Breast epithelium (tissue), 4 donors: ENCODE measurements at regions not wholly inside any gene's neighbourhood (a gene's known extent, or its start where the extent isn't known, plus 50 kb on each side); places are given as distances from the start of the nearest gene placed in this dataset.
A peak's percentile ranks its signal among the peaks of the same experiment; 100 is the strongest.

Experiments
- DNase-seq, 2 donors: peaks; one replicate each; pipeline ENCODE4 v3.0.0-alpha.2; 2019; ENCODE audit warnings: low spot score in 2 of 2
- H3K27ac ChIP-seq, 2 donors: fragments of 200-600 bp; sonication (generic) in 1 of 2; one replicate each; pipeline ENCODE4 v1.5.1; 2016 to 2019; ENCODE audit warnings: mild to moderate bottlenecking in 1 of 2
- H3K27me3 ChIP-seq, 2 donors: fragments of 200-600 bp; sonication (generic) in 1 of 2; one replicate each; pipeline versions ENCODE4 v1.5.1 to v1.6.0; 2017 to 2019; ENCODE audit warnings: control low read depth in 1 of 2, mild to moderate bottlenecking in 1 of 2
- H3K36me3 ChIP-seq: fragments of 200-600 bp; one replicate; pipeline ENCODE4 v1.5.1; 2019
- H3K4me1 ChIP-seq, 2 donors: fragments of 200-600 bp; sonication (generic); one replicate each; pipeline ENCODE4 v1.5.1; 2016 to 2019; ENCODE audit warnings: control low read depth in 1 of 2
- H3K4me3 ChIP-seq, 3 donors: fragments of 200-600 bp; sonication (generic); 1 replicate in 2 of 3; 2 replicates in 1 of 3; pipeline ENCODE4 v1.5.1; 2016 to 2019; ENCODE audit warnings: mild to moderate bottlenecking in 3 of 3, moderate library complexity in 2 of 3
- H3K9me3 ChIP-seq, 2 donors: fragments of 200-600 bp; sonication (generic) in 1 of 2; one replicate each; pipeline ENCODE4 v1.5.1; 2016 to 2019; ENCODE audit warnings: control low read depth in 1 of 2
- CTCF ChIP-seq, 3 donors: fragments of 450-650 bp; IDR thresholded peaks; one replicate each; pipeline ENCODE4 v1.5.1; 2016 to 2017; ENCODE audit warnings: antibody characterized with exemption in 3 of 3, mild to moderate bottlenecking in 3 of 3, moderate library complexity in 3 of 3
- POLR2A ChIP-seq: fragments of 450-650 bp; IDR thresholded peaks from one replicate; pipeline ENCODE4 v1.6.1; 2016; ENCODE audit warnings: antibody characterized with exemption, mild to moderate bottlenecking, moderate library complexity
- POLR2AphosphoS5 ChIP-seq, 3 donors: sonication (generic); formaldehyde crosslinking; IDR thresholded peaks; one replicate each; pipeline ENCODE4 v1.6.1; 2017; ENCODE audit warnings: antibody characterized with exemption in 3 of 3
- intact Hi-C: fragments of 100-400 bp; cut with DNase I; formaldehyde crosslinking; loops from one replicate; pipeline ENCODE4 v1.15.1; 2023; ENCODE audit warnings: low total_unique reads

DNA sequence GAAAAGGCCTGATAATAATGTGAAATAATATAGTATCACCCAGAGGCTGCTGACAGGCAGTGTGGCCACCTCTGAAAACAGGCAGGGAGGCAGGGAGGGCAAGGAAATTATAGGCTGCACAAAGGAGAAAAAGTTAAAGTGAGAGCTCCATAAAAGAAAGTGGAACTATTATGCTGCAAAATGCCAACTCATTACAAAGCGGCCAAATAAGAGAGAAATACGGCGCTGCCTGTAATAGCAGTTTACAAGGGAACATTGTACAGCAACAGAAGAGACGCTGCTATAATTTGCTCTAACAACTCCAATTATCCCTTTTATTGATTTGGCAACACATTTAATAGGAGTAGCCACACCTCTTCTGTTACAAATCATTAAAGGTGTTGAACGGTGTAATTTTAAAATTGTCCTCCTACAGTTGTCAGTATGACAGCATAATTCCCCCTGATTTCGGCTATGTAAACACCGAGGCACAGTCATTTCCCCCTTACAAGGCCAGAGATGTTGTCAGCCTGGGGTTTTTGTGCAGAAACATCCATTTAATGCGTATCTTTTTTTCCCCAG, 120.3 kb downstream of the MRM1 start:
- Histone ChIP-seq H3K4me1 (no peaks in the 10 kb centered on the region), H3K4me3 (peak overlapping the region; percentile 41 to 69 (median 54)), H3K36me3 (no peaks in the 10 kb centered on the region), H3K27me3 (no peaks in the 10 kb centered on the region), H3K27ac (no peak overlapping the region), H3K9me3 (no peaks in the 10 kb centered on the region)
- intact Hi-C loops, result no loop called here
- TF ChIP-seq POLR2AphosphoS5 (IDR thresholded peaks at IDR 0.05) (no peak), POLR2A (no peak), CTCF (IDR thresholded peaks at IDR 0.05) (no peak)
- DNase-seq, result no peak

DNA sequence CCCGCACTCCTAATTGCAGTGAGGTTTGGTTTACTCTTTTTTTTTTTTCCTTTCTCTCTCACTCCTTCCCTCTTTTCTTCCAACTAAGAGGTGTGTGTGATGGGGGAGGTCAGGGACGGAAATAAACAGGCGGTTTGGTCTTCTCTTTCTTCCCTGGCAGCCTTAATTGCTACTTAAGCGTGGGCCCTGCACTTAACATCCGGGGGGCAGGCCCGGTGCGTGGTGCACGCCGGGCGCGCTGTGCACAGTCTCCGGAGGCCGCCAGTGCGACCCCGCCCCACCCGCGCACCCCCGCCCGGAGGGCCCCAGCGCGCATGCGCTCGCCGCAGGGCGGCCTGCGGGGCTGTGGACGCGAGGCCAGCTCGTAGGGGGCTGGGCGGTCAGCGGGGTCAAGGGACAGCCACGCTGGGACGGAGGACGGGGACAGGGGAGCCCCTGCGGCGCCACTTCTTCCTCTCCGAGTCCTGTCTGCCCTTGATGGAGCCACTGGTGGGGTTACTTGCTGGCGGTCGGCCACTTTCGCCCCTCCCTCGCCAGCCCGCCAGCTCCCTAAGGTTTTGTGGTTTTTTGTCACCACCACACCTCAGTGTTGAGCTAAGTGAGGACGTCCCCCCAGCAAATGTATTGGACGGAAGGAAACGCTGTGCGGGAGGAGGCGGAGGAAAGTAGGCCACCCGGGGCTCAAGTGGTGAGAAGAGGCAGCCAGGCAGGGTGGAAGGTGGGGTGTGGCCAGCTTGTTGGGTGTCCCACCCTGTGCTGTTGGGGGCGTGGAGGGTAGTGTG, 120.9 kb downstream of the MRM1 start:
- Histone ChIP-seq H3K36me3 (no peaks in the 10 kb centered on the region), H3K4me1 (no peaks in the 10 kb centered on the region), H3K27me3 (peaks cover 0 to 5% of the 10 kb centered on the region in 2 donors), H3K4me3 (peak overlapping the region; percentile 41 to 69 (median 54)), H3K9me3 (no peaks in the 10 kb centered on the region), H3K27ac (peak overlapping the region in 1 of 2 donors; percentile 13)
- TF ChIP-seq POLR2AphosphoS5 (IDR thresholded peaks at IDR 0.05) (no peak), POLR2A (no peak), CTCF (IDR thresholded peaks at IDR 0.05) (no peak)
- intact Hi-C loops, result no loop called here
- no peak for DNase-seq

DNA sequence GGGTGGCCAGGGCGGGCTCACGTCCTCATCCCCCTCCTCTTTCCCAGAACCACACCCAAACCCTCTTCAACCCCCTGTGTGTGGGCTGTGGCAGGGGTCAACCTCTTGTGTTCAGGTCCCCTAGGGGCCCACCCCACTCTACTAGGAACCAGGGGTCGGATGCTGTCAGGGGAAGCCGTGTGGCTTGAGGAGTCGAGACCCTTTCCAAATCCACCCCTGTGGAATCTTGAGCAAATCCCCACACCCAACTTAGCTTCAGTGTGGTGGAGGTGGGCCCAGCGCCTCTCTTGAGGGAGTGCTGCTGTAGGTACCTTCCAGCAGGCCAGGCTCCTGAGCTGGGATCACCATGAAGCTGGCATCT, 121.5 kb downstream of the MRM1 start:
- TF ChIP-seq POLR2AphosphoS5 (IDR thresholded peaks at IDR 0.05), result no peak
- Histone ChIP-seq H3K9me3 (no peaks in the 10 kb centered on the region), H3K27me3 (peaks cover 0 to 9% of the 10 kb centered on the region in 2 donors), H3K27ac (peak overlapping the region in 1 of 2 donors; percentile 13), H3K4me1 (no peaks in the 10 kb centered on the region), H3K36me3 (no peaks in the 10 kb centered on the region), H3K4me3 (peak overlapping the region in 2 of 3 donors; percentile 54 to 69)
- no peak for DNase-seq
- intact Hi-C loops, result no loop called here

- Histone ChIP-seq H3K36me3 (no peaks in the 10 kb centered on the region), H3K27me3 (peaks cover 0 to 10% of the 10 kb centered on the region in 2 donors)
- DNase-seq, result no peak
Measured at GRCh38 chr17:36723459-36724025, 122.2 kb downstream of the MRM1 start.

GRCh38 chr17:36726199-36726598, 124.8 kb downstream of the MRM1 start:
- Histone ChIP-seq H3K36me3 (no peaks in the 10 kb centered on the region), H3K27me3 (peaks cover 0 to 28% of the 10 kb centered on the region in 2 donors), H3K4me1 (no peaks in the 10 kb centered on the region), H3K9me3 (no peaks in the 10 kb centered on the region), H3K27ac (no peak overlapping the region), H3K4me3 (no peak overlapping the region)
- intact Hi-C loops, result no loop called here
- TF ChIP-seq POLR2AphosphoS5 (IDR thresholded peaks at IDR 0.05) (no peak), CTCF (IDR thresholded peaks at IDR 0.05) (no peak), POLR2A (no peak)
- no peak for DNase-seq

More at GRCh38 chr17:36723459-36724025, 122.2 kb downstream of the MRM1 start:
- Histone ChIP-seq H3K9me3 (no peaks in the 10 kb centered on the region), H3K4me1 (no peaks in the 10 kb centered on the region), H3K4me3 (no peak overlapping the region), H3K27ac (no peak overlapping the region)
- TF ChIP-seq POLR2AphosphoS5 (IDR thresholded peaks at IDR 0.05) (no peak), POLR2A (no peak), CTCF (IDR thresholded peaks at IDR 0.05) (no peak)
- intact Hi-C loops, result no loop called here
